HUES6 (cell line): ENCODE measurements at regions not wholly inside any gene's neighbourhood (a gene's known extent, or its start where the extent isn't known, plus 50 kb on each side); places are given as distances from the start of the nearest gene placed in this dataset.

ENCODE experiments used
- H3K27ac ChIP-seq: 2 replicates; pipeline ENCODE4 v1.7.0; 2013; ENCODE audit warnings: low read depth, mild to moderate bottlenecking, low read length, inconsistent platforms
- H3K27me3 ChIP-seq: 2 replicates; pipeline ENCODE4 v1.6.1; 2013; ENCODE audit warnings: low read length; ENCODE audit not compliant: control insufficient read depth, insufficient read depth
- H3K36me3 ChIP-seq: 2 replicates; pipeline ENCODE4 v1.6.1; 2013; ENCODE audit warnings: low read length; ENCODE audit not compliant: control insufficient read depth, insufficient read depth
- H3K4me1 ChIP-seq: 2 replicates; pipeline ENCODE4 v1.6.1; 2013; ENCODE audit warnings: low read length; ENCODE audit not compliant: control insufficient read depth, insufficient read depth
- H3K4me3 ChIP-seq: 2 replicates; pipeline ENCODE4 v1.5.1; 2013; ENCODE audit warnings: low read depth, low read length
- H3K9ac ChIP-seq: one replicate; pipeline ENCODE4 v1.6.1; 2013; ENCODE audit warnings: mild to moderate bottlenecking, low read length
- H3K9me3 ChIP-seq: 2 replicates; pipeline ENCODE4 v1.6.1; 2013; ENCODE audit warnings: low read depth, low read length; ENCODE audit not compliant: control insufficient read depth, insufficient read depth

- Histone ChIP-seq H3K4me1 (peaks cover 23% of the 10 kb centered on the region), H3K27me3 (no peaks in the 10 kb centered on the region), H3K9me3 (no peaks in the 10 kb centered on the region), H3K36me3 (no peaks in the 10 kb centered on the region), H3K9ac (no peak overlapping the region), H3K27ac (no peak overlapping the region), H3K4me3 (no peak overlapping the region)
Measured at GRCh38 chr3:159565313-159565712, 423.3 kb upstream of the IL12A start.

DNA sequence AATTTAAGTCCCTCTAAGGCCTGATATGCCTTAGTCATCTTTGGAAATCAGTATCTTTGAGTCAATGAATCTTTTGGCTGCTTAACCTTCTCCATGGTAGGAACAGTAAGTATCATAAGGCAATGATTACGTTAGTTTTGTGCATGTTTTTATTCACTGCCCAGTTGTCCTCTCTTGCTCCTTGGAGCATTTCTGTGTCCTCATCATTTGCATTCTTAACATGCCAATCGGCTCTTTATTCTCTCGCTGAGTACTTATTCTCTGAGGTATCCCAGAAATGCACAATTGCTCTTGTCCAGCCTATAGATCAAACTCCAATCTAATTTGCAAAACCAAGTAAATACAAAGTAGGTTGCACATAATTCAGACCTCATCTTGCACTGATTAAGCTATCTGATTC is 405.0 kb upstream of the IL12A start:
- no peak overlapping the region for H3K9ac ChIP-seq
- H3K9me3 ChIP-seq = no peaks in the 10 kb centered on the region
- H3K4me3 ChIP-seq = no peak overlapping the region
- no peaks in the 10 kb centered on the region for H3K4me1 ChIP-seq
- H3K27ac ChIP-seq = no peak overlapping the region
- H3K36me3 ChIP-seq = no peaks in the 10 kb centered on the region
- no peaks in the 10 kb centered on the region for H3K27me3 ChIP-seq

DNA sequence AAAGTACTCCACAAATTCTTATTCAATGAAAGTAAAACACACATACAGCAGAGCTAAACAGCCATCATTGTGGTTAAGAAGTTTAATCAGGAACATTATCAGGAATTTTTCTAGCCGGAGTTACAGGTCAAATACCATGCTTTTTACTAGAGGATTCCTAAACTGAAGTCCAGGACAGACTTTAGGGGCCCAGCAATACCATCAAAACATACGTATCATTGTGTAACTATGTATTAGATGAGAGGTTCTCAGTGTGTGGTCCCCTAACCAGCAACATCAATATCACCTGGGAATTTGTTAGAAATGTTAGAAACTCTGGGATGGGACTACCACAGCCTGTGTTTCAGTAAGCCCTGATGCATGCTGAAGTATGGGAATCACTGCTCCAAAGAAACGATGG is 404.2 kb upstream of the IL12A start:
- Histone ChIP-seq H3K36me3 (no peaks in the 10 kb centered on the region), H3K4me3 (no peak overlapping the region), H3K9me3 (no peaks in the 10 kb centered on the region), H3K9ac (no peak overlapping the region), H3K4me1 (no peaks in the 10 kb centered on the region), H3K27ac (no peak overlapping the region), H3K27me3 (no peaks in the 10 kb centered on the region)

DNA sequence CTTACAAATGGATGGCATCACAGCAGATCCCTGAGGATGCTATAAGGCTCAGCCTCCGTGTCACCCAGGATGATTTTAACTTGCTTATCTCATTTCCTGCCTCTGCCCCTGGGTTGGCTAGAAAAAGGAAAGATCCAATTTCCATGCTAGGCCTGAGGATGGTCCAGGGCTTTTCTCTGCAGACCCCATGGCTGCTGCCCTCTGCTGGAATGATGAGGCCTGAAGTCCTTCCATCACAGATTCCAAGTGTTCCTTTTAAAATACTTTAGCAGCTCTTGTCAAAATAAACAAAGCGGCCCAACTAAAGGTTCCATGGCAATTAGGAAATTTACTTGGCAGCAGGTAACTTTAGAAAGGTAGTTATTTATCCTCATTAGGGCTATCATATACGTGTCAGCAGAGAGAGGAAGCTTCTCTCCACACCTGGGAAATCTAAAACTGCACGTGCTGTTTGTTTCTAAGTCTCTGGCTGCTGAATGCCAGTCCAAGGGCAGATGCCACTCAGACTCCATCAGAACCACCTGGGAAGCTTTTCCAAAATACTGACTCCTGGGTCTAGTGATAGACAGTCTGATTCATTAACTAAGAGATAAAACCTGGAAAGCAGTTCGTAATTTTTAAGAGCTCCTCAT is 401.9 kb upstream of the IL12A start:
- no peaks in the 10 kb centered on the region for H3K27me3 ChIP-seq
- H3K4me1 ChIP-seq = no peaks in the 10 kb centered on the region
- H3K36me3 ChIP-seq = no peaks in the 10 kb centered on the region
- no peak overlapping the region for H3K4me3 ChIP-seq
- no peak overlapping the region for H3K27ac ChIP-seq
- no peaks in the 10 kb centered on the region for H3K9me3 ChIP-seq
- no peak overlapping the region for H3K9ac ChIP-seq

DNA sequence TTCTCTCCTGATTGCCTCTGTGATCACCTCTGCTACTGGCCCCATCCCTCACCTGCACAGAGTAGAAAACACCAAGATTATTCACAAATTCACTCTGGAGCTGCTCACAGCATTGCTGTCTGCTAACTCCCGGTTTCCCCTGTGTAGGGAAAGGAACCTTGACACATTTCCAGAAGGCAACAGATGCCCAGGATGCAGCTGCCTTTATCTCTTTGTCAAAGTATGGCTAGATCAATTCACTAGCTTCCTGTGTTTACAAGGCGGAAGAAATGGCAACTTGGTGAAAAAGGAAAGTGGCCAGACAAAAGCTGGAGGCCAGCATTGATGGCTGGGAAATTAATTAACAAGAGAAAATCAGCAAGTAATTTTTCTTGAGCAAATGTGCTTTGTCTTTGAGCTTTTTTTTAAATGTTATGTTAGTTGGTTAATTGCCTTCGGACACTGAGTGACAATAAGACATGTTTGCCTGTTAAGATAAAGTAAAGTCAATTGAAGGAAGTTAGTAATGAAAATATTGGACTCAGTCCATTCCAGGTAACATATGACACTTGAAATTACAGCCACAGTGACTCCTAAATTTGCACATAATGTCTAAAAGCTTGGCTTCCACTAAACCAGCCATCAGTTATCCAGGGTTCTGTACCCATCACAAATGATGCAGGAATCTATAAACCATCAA is 394.6 kb upstream of the IL12A start:
- no peaks in the 10 kb centered on the region; the same call in 1 of the 2 replicates for H3K27me3 ChIP-seq
- H3K9me3 ChIP-seq = no peaks in the 10 kb centered on the region
- H3K4me1 ChIP-seq = no peaks in the 10 kb centered on the region
- H3K36me3 ChIP-seq = no peaks in the 10 kb centered on the region
- no peak overlapping the region for H3K9ac ChIP-seq
- H3K4me3 ChIP-seq = no peak overlapping the region
- no peak overlapping the region for H3K27ac ChIP-seq

DNA sequence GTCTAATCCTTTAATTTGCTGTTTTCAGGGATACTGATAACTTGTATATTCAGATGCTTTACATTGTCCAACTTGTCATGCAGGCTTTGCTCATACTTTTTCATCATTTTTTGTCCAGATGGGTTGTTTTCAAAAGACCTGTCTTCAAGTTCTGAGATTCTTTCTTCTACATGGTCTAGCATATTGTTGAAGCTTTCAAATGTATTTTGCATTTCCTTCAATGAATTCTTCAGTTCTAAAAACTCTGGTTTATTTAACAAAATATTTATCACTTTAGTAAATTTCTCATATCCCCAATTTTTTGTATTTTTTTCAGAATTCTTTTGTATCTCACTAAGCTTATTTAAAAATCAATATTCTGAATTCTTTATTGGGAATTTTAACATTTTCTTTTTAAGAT is 388.3 kb upstream of the IL12A start:
- Histone ChIP-seq H3K4me1 (no peaks in the 10 kb centered on the region), H3K27me3 (no peaks in the 10 kb centered on the region; the same call in 1 of the 2 replicates), H3K9ac (no peak overlapping the region), H3K27ac (no peak overlapping the region), H3K36me3 (no peaks in the 10 kb centered on the region), H3K9me3 (no peaks in the 10 kb centered on the region; the same call in 1 of the 2 replicates), H3K4me3 (no peak overlapping the region)

- no peaks in the 10 kb centered on the region for H3K4me1 ChIP-seq
- no peaks in the 10 kb centered on the region for H3K27me3 ChIP-seq
- H3K9me3 ChIP-seq = no peaks in the 10 kb centered on the region; the same call in 1 of the 2 replicates
- H3K9ac ChIP-seq = no peak overlapping the region
- H3K4me3 ChIP-seq = no peak overlapping the region
- H3K36me3 ChIP-seq = no peaks in the 10 kb centered on the region
- no peak overlapping the region for H3K27ac ChIP-seq
Measured at GRCh38 chr3:159604151-159604581, 384.5 kb upstream of the IL12A start.

GRCh38 chr3:159605101-159605500 is 383.5 kb upstream of the IL12A start:
- H3K4me3 ChIP-seq = no peak overlapping the region
- no peaks in the 10 kb centered on the region for H3K36me3 ChIP-seq
- no peaks in the 10 kb centered on the region; the same call in 1 of the 2 replicates for H3K9me3 ChIP-seq
- H3K4me1 ChIP-seq = no peaks in the 10 kb centered on the region
- H3K27me3 ChIP-seq = no peaks in the 10 kb centered on the region
- no peak overlapping the region for H3K27ac ChIP-seq
- no peak overlapping the region for H3K9ac ChIP-seq

DNA sequence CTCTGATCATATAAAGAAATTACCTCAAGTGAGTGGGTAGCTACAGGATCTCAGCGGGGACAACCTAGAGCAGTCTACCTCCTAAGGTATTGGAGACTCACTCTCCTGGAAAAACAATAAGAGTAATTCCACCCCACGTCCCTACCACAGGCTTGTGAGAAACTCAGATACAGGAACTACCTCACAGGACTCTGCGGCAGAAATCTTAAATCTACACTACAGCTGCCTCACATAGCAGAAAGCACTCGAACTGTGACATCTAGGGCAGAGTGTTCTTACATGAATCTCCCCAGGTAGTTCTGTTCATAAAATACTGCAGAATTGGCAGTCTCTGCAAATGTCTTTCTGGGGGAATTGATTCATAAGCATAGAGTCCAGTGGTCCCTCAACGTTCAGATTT is 382.9 kb upstream of the IL12A start:
- H3K27me3 ChIP-seq = no peaks in the 10 kb centered on the region
- H3K4me3 ChIP-seq = no peak overlapping the region
- no peaks in the 10 kb centered on the region for H3K36me3 ChIP-seq
- H3K27ac ChIP-seq = no peak overlapping the region
- no peaks in the 10 kb centered on the region for H3K4me1 ChIP-seq
- H3K9ac ChIP-seq = no peak overlapping the region
- H3K9me3 ChIP-seq = no peaks in the 10 kb centered on the region; the same call in 1 of the 2 replicates

DNA sequence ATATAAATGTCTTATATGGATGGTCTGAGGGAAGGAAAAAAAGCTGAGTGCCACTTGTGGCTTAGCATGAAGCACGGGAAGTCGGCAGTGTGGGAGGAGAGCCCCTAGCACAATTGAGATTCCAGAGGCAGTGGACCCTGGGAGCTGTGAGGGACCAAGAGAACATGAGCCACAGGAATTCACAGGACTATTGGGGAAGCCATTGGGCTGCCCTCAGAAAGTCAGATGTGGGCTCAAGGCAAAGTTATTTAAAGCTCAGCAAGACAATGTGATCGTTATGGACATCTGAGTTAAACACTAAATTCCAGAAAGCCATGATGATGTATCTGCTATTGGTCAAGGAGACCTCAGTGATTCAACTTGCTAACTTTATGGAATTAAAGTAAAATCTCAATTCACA is 380.8 kb upstream of the IL12A start:
- no peak overlapping the region for H3K4me3 ChIP-seq
- no peak overlapping the region for H3K9ac ChIP-seq
- no peaks in the 10 kb centered on the region for H3K27me3 ChIP-seq
- no peaks in the 10 kb centered on the region for H3K36me3 ChIP-seq
- H3K9me3 ChIP-seq = no peaks in the 10 kb centered on the region
- no peak overlapping the region for H3K27ac ChIP-seq
- H3K4me1 ChIP-seq = no peaks in the 10 kb centered on the region

DNA sequence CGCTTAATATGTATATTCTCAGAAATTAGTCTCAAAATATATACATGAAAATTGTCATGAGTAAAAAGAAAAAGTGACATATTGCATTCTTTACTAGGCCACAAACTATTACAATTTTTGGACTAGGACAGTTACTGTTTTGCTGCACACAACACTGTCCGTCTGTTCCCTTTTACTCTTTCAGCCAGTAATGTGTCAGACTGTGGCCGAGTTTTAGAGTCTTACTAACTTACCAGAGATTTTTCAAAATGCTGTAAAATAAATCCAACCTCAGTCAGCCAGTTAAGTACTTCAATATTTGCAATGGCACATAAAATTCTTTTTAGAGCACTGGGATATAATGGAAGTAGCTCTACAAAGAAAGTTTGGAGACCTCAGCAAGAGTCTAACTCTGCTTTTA is 380.3 kb upstream of the IL12A start:
- H3K36me3 ChIP-seq = no peaks in the 10 kb centered on the region
- no peaks in the 10 kb centered on the region for H3K27me3 ChIP-seq
- no peaks in the 10 kb centered on the region for H3K4me1 ChIP-seq
- H3K9me3 ChIP-seq = no peaks in the 10 kb centered on the region
- H3K9ac ChIP-seq = no peak overlapping the region
- no peak overlapping the region for H3K4me3 ChIP-seq
- H3K27ac ChIP-seq = no peak overlapping the region
